Neural crest cell (in vitro differentiated cells): ENCODE measurements at regions not wholly inside any gene's neighbourhood (a gene's known extent, or its start where the extent isn't known, plus 50 kb on each side); places are given as distances from the start of the nearest gene placed in this dataset.

Experiments
- DNase-seq: peaks from one replicate; pipeline ENCODE4 v3.0.0; 2021; ENCODE audit warnings: low read depth, mixed read lengths, low spot score
- H3K27ac Mint-ChIP-seq: one replicate; pipeline ENCODE4 v1.8.0; 2021; ENCODE audit warnings: mild to moderate bottlenecking, mixed read lengths; ENCODE audit not compliant: unreplicated experiment
- H3K27me3 Mint-ChIP-seq: 2 replicates; pipeline ENCODE4 v1.8.0; 2021; ENCODE audit warnings: low read depth, mild to moderate bottlenecking, mixed read lengths
- H3K36me3 Mint-ChIP-seq: 2 replicates; pipeline ENCODE4 v1.8.0; 2021; ENCODE audit warnings: low read depth, mild to moderate bottlenecking, mixed read lengths
- H3K4me1 Mint-ChIP-seq: 2 replicates; pipeline ENCODE4 v1.8.0; 2021; ENCODE audit warnings: mixed read lengths
- H3K4me3 Mint-ChIP-seq: one replicate; pipeline ENCODE4 v1.8.0; 2021; ENCODE audit warnings: mild to moderate bottlenecking, mixed read lengths
- H3K9me3 Mint-ChIP-seq: 2 replicates; pipeline ENCODE4 v1.8.0; 2021; ENCODE audit warnings: mixed read lengths
- TF ChIP-seq, protein P1 (sequence below): fragments of 200-600 bp; sonication (generic); conservative IDR thresholded peaks from 2 replicates; pipeline ENCODE4 v1.5.0; 2021; ENCODE audit warnings: antibody characterized with exemption, mild to moderate bottlenecking

DNA sequence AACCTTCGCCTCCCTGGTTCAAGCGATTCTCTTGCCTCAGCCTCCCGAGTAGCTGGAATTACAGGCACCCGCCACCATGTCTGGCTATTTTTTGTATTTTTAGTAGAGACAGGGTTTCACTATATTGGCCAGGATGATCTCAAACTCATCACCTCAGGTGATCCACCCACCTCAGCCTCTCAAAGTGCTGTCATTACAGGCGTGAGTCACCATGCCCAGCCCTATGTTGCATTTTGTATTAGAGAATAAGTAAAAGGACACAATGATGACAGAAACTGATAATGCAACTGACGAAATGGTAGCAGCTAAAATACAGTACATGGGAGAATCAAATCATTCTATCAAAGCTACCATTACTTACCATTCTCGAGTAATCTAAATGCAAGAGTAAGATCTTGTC is 276.7 kb downstream of the DSEL start:
- Mint-ChIP-seq H3K9me3 (no peaks in the 10 kb centered on the region), H3K4me3 (no peak overlapping the region), H3K36me3 (no peaks in the 10 kb centered on the region), H3K27me3 (no peaks in the 10 kb centered on the region), H3K27ac (no peak overlapping the region), H3K4me1 (no peaks in the 10 kb centered on the region)
- no peak for DNase-seq
- TF ChIP-seq, protein P1, sequence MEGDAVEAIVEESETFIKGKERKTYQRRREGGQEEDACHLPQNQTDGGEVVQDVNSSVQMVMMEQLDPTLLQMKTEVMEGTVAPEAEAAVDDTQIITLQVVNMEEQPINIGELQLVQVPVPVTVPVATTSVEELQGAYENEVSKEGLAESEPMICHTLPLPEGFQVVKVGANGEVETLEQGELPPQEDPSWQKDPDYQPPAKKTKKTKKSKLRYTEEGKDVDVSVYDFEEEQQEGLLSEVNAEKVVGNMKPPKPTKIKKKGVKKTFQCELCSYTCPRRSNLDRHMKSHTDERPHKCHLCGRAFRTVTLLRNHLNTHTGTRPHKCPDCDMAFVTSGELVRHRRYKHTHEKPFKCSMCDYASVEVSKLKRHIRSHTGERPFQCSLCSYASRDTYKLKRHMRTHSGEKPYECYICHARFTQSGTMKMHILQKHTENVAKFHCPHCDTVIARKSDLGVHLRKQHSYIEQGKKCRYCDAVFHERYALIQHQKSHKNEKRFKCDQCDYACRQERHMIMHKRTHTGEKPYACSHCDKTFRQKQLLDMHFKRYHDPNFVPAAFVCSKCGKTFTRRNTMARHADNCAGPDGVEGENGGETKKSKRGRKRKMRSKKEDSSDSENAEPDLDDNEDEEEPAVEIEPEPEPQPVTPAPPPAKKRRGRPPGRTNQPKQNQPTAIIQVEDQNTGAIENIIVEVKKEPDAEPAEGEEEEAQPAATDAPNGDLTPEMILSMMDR = no peak

DNA sequence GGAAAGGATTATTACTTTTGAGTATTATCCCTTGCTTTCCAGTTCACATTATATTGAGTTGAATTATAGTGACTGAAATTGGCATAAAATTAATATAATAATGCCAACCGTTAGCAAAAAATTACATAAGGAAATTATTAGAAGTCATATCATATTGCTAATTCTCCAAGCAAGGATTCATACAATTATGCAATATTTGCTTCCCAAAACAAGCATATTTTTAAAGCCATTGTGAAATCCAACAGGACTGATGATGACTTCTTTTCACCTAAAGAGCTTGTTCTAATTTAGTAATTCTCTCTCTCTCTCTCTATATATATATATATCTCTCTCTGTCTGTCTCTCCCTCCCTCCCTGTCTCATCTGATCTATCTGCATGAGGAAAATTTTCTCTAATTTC is 283.5 kb downstream of the DSEL start:
- H3K27ac Mint-ChIP-seq = no peak overlapping the region
- no peak overlapping the region for H3K4me3 Mint-ChIP-seq
- no peak for DNase-seq
- peaks cover 3% of the 10 kb centered on the region for H3K36me3 Mint-ChIP-seq
- peaks cover 12% of the 10 kb centered on the region for H3K4me1 Mint-ChIP-seq
- H3K9me3 Mint-ChIP-seq = peaks cover 3% of the 10 kb centered on the region
- TF ChIP-seq, protein P1 = no peak
- no peaks in the 10 kb centered on the region for H3K27me3 Mint-ChIP-seq

DNA sequence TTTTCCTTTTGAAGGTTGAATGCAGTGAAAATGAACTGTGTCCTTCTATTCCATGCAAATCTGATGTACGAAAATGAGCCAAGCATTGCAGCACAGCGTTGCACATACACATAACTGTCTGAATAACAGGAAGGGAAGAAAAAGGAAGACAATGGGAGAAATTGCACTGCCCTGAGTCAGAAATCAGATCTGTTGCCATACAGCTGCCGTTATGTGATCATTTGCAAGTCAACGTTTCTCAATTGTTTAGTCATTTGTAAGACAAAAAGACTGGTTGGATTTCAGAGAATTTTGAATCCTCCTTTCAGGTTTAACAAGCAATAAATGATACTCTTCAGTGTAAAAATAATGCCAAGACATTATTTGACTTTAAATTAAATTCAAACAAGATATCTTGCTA is 284.1 kb downstream of the DSEL start:
- H3K27me3 Mint-ChIP-seq = no peaks in the 10 kb centered on the region
- no peak overlapping the region for H3K27ac Mint-ChIP-seq
- peaks cover 12% of the 10 kb centered on the region for H3K4me1 Mint-ChIP-seq
- peaks cover 6% of the 10 kb centered on the region for H3K9me3 Mint-ChIP-seq
- H3K36me3 Mint-ChIP-seq = peaks cover 3% of the 10 kb centered on the region
- TF ChIP-seq, protein P1 = no peak
- no peak overlapping the region for H3K4me3 Mint-ChIP-seq
- DNase-seq = no peak

DNA sequence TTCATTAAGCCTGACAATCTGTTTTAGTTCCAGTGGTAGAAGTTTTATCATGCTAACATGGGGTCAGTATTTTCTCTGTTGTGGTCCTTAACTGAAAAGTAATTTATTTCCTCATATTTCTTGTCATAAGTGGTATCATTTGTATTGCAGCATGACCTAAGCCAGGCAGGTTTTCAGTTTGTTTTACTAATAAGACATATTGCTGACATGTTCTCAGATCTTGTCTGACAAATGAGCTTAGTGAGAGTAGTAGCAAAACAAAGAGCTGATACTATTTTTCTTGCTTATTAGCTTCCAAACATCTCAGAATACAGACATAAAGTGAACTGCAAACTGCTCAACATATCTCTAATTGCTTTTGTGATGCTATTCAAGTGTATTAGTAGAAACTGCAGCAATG is 293.6 kb downstream of the DSEL start:
- H3K4me3 Mint-ChIP-seq = no peak overlapping the region
- H3K36me3 Mint-ChIP-seq = no peaks in the 10 kb centered on the region
- TF ChIP-seq, protein P1 = no peak
- H3K27ac Mint-ChIP-seq = no peak overlapping the region
- peaks cover 2% of the 10 kb centered on the region for H3K9me3 Mint-ChIP-seq
- H3K4me1 Mint-ChIP-seq = no peaks in the 10 kb centered on the region
- no peaks in the 10 kb centered on the region for H3K27me3 Mint-ChIP-seq
- DNase-seq = no peak

DNA sequence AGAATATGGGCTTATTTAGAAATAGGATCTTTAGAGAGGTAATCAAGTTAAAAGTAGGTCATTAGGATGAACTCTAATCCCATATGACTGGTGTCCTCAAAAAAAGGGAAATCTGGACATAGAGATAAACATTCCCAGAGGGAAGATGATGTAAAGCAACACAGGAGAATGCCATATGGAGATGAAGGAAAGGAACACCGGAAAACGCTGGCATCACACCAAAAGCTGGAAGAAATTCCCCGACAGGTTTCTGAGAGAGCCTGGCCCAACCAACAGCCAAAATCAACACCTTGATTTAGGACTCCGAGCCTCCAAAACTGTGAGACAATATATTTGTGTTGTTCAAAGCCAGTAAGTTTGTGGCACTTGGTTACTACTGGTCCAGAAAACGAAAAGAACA is 296.7 kb downstream of the DSEL start:
- H3K9me3 Mint-ChIP-seq = no peaks in the 10 kb centered on the region

More for the DNA sequence above, 296.7 kb downstream of the DSEL start:
- H3K4me1 Mint-ChIP-seq = peaks cover 10% of the 10 kb centered on the region
- H3K36me3 Mint-ChIP-seq = no peaks in the 10 kb centered on the region
- H3K4me3 Mint-ChIP-seq = no peak overlapping the region
- TF ChIP-seq, protein P1 = no peak
- no peak for DNase-seq
- no peaks in the 10 kb centered on the region for H3K27me3 Mint-ChIP-seq
- H3K27ac Mint-ChIP-seq = no peak overlapping the region
